HUES48 (cell line): ENCODE measurements at regions not wholly inside any gene's neighbourhood (a gene's known extent, or its start where the extent isn't known, plus 50 kb on each side); places are given as distances from the start of the nearest gene placed in this dataset.

Experiments
- H3K27ac ChIP-seq: one replicate; pipeline ENCODE4 v1.7.0; 2013; ENCODE audit warnings: low read depth, low read length, inconsistent platforms
- H3K27me3 ChIP-seq: 2 replicates; pipeline ENCODE4 v1.6.1; 2013; ENCODE audit warnings: mild to moderate bottlenecking, low read length; ENCODE audit not compliant: control insufficient read depth, insufficient read depth
- H3K36me3 ChIP-seq: 2 replicates; pipeline ENCODE4 v1.6.1; 2013; ENCODE audit warnings: low read length; ENCODE audit not compliant: control insufficient read depth, insufficient read depth
- H3K4me1 ChIP-seq: 2 replicates; pipeline ENCODE4 v1.6.1; 2013; ENCODE audit warnings: mild to moderate bottlenecking, low read length; ENCODE audit not compliant: control insufficient read depth, insufficient read depth
- H3K4me3 ChIP-seq: 2 replicates; pipeline ENCODE4 v1.5.1; 2013; ENCODE audit warnings: mild to moderate bottlenecking, low read depth, low read length
- H3K9ac ChIP-seq: 2 replicates; pipeline ENCODE4 v1.6.1; 2013; ENCODE audit warnings: mild to moderate bottlenecking, low read depth, low read length, moderate library complexity
- H3K9me3 ChIP-seq: 2 replicates; pipeline ENCODE4 v1.6.1; 2013; ENCODE audit warnings: low read length; ENCODE audit not compliant: control insufficient read depth, insufficient read depth

DNA sequence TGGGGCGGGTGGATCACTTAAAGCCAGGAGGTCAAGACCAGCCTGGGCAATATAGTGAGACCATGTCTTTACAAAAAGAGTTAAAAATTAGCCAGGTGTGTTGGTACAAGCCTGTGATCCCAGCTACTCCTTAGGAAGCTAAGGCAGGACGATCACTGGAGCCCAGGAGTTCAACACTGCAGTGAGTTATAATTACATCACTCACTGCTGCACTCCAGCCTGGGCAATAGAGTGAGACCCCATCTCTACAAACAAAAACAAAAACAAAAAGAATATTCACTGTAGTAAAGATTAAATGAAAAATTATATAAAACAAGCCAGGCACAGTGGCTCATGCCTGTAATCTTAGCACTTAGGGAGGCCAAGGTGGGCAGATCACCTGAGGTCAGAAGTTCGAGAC lies 1047.6 kb upstream of the AUTS2 start:
- Histone ChIP-seq H3K27ac (no peak overlapping the region), H3K4me3 (no peak overlapping the region)

DNA sequence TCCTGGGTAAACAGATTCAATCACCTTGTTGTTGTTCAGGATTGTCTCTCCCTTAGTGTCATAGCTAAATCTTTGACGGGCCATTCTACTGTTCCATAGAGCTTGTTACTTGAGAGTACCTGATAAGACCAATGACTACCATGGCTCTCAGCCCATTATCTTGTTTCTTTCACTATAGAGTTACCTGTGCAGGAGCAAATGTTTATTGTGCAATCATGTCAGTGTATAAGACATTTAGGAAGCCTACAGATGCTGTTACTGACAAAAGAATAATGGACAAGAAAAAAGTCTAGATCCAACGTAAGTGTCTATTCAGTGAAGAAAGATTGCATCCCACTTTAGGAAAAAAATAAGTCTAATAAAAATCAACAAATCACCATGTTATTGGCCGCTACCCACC lies 1041.7 kb upstream of the AUTS2 start:
- H3K27me3 ChIP-seq: no peaks in the 10 kb centered on the region
- no peak overlapping the region for H3K4me3 ChIP-seq
- H3K9ac ChIP-seq: no peak overlapping the region
- H3K4me1 ChIP-seq: no peaks in the 10 kb centered on the region
- no peaks in the 10 kb centered on the region for H3K36me3 ChIP-seq
- no peak overlapping the region for H3K27ac ChIP-seq
- no peaks in the 10 kb centered on the region for H3K9me3 ChIP-seq

More for the DNA sequence above, 1047.6 kb upstream of the AUTS2 start:
- H3K9ac ChIP-seq: no peak overlapping the region
- no peaks in the 10 kb centered on the region for H3K4me1 ChIP-seq
- no peaks in the 10 kb centered on the region for H3K9me3 ChIP-seq
- no peaks in the 10 kb centered on the region for H3K36me3 ChIP-seq
- H3K27me3 ChIP-seq: no peaks in the 10 kb centered on the region

DNA sequence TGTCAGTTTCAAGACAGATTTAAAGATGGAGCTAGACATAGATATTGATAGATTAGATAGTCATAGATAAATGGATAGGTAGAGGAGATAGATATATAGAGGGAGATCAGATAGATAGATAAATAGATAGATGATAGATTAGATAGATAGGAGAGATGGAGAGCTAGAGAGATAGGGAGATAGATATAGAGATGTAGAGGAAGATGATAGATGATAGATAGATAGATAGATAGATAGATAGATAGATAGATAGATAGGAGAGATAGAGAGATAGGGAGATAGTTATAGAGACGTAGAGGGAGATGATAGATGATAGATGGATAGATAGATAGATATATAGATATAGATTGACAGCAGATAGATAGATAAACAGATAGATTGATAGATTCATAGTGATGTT lies 1038.8 kb upstream of the AUTS2 start:
- Histone ChIP-seq H3K4me3 (no peak overlapping the region), H3K4me1 (no peaks in the 10 kb centered on the region), H3K27ac (no peak overlapping the region), H3K9me3 (no peaks in the 10 kb centered on the region), H3K36me3 (no peaks in the 10 kb centered on the region), H3K9ac (no peak overlapping the region), H3K27me3 (no peaks in the 10 kb centered on the region)

DNA sequence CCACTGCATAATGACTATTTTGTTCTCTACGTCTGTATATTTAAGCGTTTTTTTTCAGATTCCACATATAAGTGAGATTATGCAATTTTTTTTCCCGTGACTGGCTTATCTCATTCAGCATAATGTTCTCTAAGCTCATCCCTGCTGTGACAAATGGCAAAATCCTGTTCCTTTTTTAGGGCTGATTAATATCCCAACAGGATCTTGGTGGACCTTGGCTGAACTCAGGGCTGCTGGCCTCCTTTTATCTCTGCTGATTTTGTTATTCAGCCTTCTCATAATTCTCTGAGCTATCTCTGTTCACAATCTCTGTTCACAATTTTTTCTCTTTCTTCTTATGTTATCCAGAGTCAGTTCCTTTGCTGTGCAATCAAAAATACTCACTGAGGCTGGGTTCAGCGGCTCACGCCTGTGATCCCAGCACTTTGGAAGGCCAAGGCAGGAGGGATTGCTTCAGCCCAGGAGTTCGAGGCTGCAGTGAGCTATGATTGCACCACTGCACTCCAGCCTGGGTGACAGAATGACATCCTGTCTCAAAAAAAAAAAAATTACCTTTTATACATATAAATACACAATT lies 1035.9 kb upstream of the AUTS2 start:
- H3K4me1 ChIP-seq: no peaks in the 10 kb centered on the region
- no peaks in the 10 kb centered on the region for H3K36me3 ChIP-seq
- no peak overlapping the region for H3K9ac ChIP-seq
- no peaks in the 10 kb centered on the region for H3K9me3 ChIP-seq
- H3K27ac ChIP-seq: no peak overlapping the region
- H3K27me3 ChIP-seq: no peaks in the 10 kb centered on the region
- H3K4me3 ChIP-seq: no peak overlapping the region

DNA sequence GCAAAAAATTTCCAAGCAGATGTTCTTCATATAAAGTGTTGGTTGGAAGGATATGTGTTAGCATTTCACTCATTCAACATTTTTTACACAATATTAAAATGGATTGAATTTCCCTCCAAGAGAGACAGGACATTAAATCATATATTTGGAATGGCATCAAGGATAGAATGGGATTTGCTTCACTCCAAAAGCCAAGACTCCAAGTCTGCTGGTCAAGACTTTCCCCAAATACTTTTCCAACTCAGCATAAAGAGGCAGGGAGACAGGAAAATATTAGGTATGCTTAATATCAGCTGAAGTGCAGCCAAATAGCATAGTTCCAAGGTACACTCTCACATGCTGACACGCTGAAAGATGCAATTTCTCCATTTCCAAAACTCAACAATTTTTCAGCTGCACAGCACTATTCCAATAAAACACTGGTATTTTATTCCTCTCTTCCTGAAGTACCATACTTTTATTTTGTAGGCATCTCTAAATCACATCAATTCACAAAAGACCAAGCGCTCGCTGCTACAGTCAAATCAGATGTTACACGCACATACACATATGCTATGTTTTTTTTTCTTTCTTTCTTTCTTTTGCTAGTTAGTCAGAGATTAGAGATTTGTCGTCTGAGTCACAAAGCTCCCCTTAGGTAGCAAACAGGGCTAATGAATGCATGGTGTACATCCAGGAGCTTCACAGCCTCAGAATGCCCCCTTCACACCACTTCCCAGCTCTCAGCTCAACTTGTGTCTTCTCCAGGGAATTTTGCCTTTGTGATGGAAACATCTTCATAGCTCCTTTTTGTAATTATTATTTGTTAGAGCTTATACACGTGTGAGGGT lies 1033.8 kb upstream of the AUTS2 start:
- no peaks in the 10 kb centered on the region for H3K27me3 ChIP-seq
- H3K36me3 ChIP-seq: no peaks in the 10 kb centered on the region
- H3K9me3 ChIP-seq: no peaks in the 10 kb centered on the region
- no peak overlapping the region for H3K4me3 ChIP-seq
- H3K9ac ChIP-seq: no peak overlapping the region
- no peak overlapping the region for H3K27ac ChIP-seq
- no peaks in the 10 kb centered on the region for H3K4me1 ChIP-seq

DNA sequence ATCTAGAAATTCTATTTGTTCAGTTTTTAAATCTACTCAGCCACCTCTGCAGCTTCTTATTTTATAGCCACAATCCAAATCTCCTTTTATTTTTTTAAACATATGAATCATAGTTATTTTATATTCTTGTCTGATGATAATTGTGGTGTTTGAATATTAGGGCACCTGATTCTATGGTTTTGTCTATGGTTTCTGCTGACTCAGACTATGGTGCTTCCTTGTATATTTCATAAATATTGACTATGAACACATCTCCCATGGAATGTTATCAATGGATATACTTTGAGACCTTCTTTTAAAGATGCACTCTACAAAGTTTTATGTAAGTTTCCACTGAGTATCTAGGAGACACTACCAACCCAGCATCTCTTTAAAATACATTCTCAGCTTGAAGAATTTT lies 1027.0 kb upstream of the AUTS2 start:
- no peaks in the 10 kb centered on the region for H3K4me1 ChIP-seq
- H3K36me3 ChIP-seq: no peaks in the 10 kb centered on the region
- no peaks in the 10 kb centered on the region for H3K27me3 ChIP-seq
- H3K9ac ChIP-seq: no peak overlapping the region
- no peak overlapping the region for H3K4me3 ChIP-seq
- no peak overlapping the region for H3K27ac ChIP-seq
- H3K9me3 ChIP-seq: no peaks in the 10 kb centered on the region

DNA sequence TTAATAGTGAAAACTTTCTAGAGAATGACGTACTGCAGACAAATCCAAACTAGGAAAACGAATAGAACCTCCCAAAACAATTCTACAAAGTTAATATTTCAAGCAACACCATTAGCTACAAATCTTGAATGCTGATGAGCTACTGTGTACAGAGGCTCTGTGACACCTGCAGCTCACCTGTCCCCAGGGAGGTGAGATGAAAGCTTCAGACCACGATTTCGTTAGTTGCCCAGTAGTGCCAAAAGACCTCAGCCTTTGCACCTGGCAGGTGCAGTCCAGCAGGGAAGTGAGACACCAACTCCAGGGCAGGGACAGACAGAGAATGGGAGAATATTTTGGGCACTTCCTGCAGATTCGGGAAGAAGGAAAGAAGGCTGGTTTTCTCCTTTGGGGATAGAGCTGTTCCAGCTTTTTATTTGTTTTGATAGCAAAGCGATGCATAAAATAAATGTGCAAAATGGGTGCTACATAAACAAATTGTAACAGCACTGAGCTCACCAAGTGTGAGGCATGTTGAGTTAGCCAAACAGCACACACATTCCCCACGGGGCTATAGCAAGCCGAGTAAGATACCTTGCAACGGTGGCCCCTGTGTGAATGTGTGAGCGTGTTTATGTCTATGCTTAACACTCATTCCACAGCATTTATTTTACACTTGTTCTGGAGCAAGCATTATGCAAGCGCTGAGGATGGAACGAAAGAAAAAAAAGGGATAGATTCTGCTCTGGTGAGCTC lies 1024.8 kb upstream of the AUTS2 start:
- Histone ChIP-seq H3K36me3 (no peaks in the 10 kb centered on the region), H3K27me3 (no peaks in the 10 kb centered on the region), H3K9me3 (no peaks in the 10 kb centered on the region), H3K9ac (no peak overlapping the region), H3K4me1 (no peaks in the 10 kb centered on the region), H3K4me3 (no peak overlapping the region), H3K27ac (no peak overlapping the region)

DNA sequence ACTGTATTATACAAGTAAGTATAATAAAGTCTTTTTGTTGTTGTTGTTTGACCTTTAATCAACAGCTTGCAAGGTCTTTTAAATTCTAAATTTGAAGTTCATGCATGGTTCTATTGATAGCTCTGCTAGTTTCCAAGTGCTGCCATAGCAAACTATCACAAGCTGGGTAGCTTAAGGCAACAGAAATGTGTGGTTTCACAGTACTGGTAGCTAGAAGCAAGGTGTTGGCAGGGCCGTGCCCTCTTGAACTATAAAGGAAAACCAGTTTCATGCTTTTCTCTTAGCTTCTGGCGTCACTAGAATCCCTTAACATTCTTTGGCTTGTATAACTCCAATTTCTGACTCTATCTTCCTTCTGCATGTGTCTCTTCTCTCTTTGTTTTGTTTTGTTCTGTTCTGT lies 1021.9 kb upstream of the AUTS2 start:
- no peak overlapping the region for H3K27ac ChIP-seq
- no peak overlapping the region for H3K4me3 ChIP-seq
- H3K9ac ChIP-seq: no peak overlapping the region
- H3K36me3 ChIP-seq: no peaks in the 10 kb centered on the region
- no peaks in the 10 kb centered on the region for H3K4me1 ChIP-seq
- no peaks in the 10 kb centered on the region; the same call in 1 of the 2 replicates for H3K9me3 ChIP-seq
- no peaks in the 10 kb centered on the region for H3K27me3 ChIP-seq

DNA sequence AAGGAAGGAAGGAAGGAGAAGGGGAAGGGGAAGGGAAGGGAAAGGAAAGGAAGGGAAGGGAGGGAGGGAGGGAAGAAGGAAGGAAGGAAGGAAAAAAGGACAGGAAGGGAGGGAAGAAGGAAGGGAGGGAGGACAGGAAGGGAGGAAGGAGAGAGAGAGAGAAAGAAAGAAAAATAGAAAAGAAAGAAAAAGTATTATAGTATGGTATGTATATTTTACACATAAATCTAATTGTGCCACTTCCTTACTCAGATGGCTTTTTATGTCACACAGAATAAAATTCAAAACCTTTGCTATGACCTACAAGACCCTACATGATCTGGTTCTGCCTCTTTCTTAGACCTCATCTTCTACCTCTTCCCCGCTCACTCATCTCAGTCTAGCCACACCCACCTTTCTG lies 1016.9 kb upstream of the AUTS2 start:
- Histone ChIP-seq H3K4me3 (no peak overlapping the region), H3K9ac (no peak overlapping the region), H3K27me3 (no peaks in the 10 kb centered on the region), H3K9me3 (peaks cover 3% of the 10 kb centered on the region; the same call in 1 of the 2 replicates), H3K27ac (no peak overlapping the region), H3K4me1 (no peaks in the 10 kb centered on the region), H3K36me3 (no peaks in the 10 kb centered on the region)

DNA sequence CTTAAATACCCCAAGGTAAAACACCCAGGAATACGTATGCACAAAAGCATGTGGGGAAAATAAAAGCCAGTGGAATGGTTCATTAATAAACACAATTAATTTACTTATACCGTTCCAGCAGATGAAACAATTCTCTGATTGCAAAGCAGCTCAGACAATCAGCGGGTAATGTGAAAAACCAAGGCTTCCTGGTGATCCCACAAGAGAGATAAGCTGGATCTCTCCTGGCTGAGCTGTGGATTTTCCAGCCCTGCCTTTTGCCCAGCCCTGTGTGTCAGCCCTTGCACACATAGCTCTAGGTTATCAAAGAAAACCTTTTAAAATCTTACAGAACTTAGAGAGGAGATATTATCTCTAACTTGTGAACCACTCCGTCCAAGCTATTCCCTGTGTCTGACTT lies 1010.7 kb upstream of the AUTS2 start:
- Histone ChIP-seq H3K36me3 (no peaks in the 10 kb centered on the region), H3K4me1 (no peaks in the 10 kb centered on the region), H3K27me3 (no peaks in the 10 kb centered on the region), H3K9ac (no peak overlapping the region), H3K27ac (no peak overlapping the region), H3K4me3 (no peak overlapping the region), H3K9me3 (peaks cover 1% of the 10 kb centered on the region; the same call in 1 of the 2 replicates)

DNA sequence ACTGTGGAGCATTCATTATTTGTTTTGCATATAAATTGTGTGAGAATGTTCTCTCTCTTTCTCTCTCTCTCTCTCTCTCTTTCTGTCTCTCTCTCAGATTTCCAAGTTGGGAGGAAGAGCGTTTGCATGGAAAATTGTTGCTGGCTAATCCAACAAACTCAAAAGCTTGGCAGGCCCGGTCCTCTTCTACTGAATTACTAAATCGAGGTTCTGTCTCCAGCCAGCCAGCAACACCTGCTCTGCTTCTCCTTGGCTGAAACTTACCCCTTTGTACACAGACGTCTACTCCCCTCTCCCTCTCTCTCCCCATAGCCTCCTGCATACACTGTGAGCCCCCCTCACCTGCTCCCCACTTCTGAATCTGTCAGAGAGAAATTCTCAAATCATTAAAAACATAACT lies 996.4 kb upstream of the AUTS2 start:
- Histone ChIP-seq H3K4me1 (no peaks in the 10 kb centered on the region), H3K9ac (no peak overlapping the region), H3K4me3 (no peak overlapping the region), H3K9me3 (no peaks in the 10 kb centered on the region), H3K27me3 (no peaks in the 10 kb centered on the region), H3K36me3 (no peaks in the 10 kb centered on the region), H3K27ac (no peak overlapping the region)
